ENCODE measurements at regions not wholly inside any gene's neighbourhood (a gene's known extent, or its start where the extent isn't known, plus 50 kb on each side); places are given as distances from the start of the nearest gene placed in this dataset.
"Not testable (repeated sequence)": the region's sequence is repeated elsewhere in the genome, so short reads cannot be mapped to it uniquely, and the experiment has no call there.

- TF ChIP-seq CTCF (conservative IDR thresholded peaks at IDR 0.05 in 1 of 2, IDR thresholded peaks at IDR 0.05 in 1 of 2; ENCODE audit: low read depth in 1 of 2, low read length in 2 of 2); EZH2 (IDR thresholded peaks at IDR 0.05; ENCODE audit: low read length, missing control alignments): not testable (repeated sequence)
Measured at GRCh38 chr11:95610185-95610584, 179.4 kb downstream of the FAM76B start.
